ENCODE measurements at regions not wholly inside any gene's neighbourhood (a gene's known extent, or its start where the extent isn't known, plus 50 kb on each side); places are given as distances from the start of the nearest gene placed in this dataset.
A peak's percentile ranks its signal among the peaks of the same experiment; 100 is the strongest.

- Histone ChIP-seq H3K27ac (no peak overlapping the region), H3K9me3 (no peaks in the 10 kb centered on the region), H3K4me3 (no peak overlapping the region), H3K36me3 (no peaks in the 10 kb centered on the region), H3K4me1 (peaks cover 0 to 21% (median 5%) of the 10 kb centered on the region in 9 donors), H3K27me3 (no peaks in the 10 kb centered on the region)
- intact Hi-C loops (cut with DNase I) = no loop called here
- 84 to 98% methylated on average over 10 of the region's 10 CpGs for WGBS, 2 donors
- no peak for DNase-seq
- no peak for ATAC-seq
- TF ChIP-seq CTCF (IDR thresholded peaks at IDR 0.05) = no peak
Measured at GRCh38 chr5:56321236-56321881, 88.2 kb upstream of the ANKRD55 start.

- Histone ChIP-seq H3K36me3 (no peaks in the 10 kb centered on the region), H3K4me3 (no peak overlapping the region), H3K9me3 (no peaks in the 10 kb centered on the region), H3K27me3 (no peaks in the 10 kb centered on the region), H3K4me1 (peaks cover 0 to 21% (median 5%) of the 10 kb centered on the region in 9 donors), H3K27ac (peak overlapping the region in 3 of 10 donors; percentile 69 to 83 (median 70))
- no peak for TF ChIP-seq CTCF (IDR thresholded peaks at IDR 0.05)
- no peak for DNase-seq
- no peak for ATAC-seq
- intact Hi-C loops (cut with DNase I) = no loop called here
- 98% methylated on average over 3 of the region's 3 CpGs for WGBS, 2 donors
Measured at GRCh38 chr5:56320686-56321085, 87.6 kb upstream of the ANKRD55 start.

GRCh38 chr5:56319526-56320181 lies 86.5 kb upstream of the ANKRD55 start:
- no peaks in the 10 kb centered on the region for H3K27me3 ChIP-seq
- DNase-seq (peak; percentile 27 to 59), ATAC-seq (peak; percentile 66 to 84 (median 74))
- no peak for TF ChIP-seq CTCF (IDR thresholded peaks at IDR 0.05)
- WGBS, 2 donors = 59 to 70% methylated on average over 19 of the region's 19 CpGs
- H3K9me3 ChIP-seq = no peaks in the 10 kb centered on the region
- H3K36me3 ChIP-seq = no peaks in the 10 kb centered on the region
- intact Hi-C loops (cut with DNase I) = no loop called here
- peak overlapping the region in 9 of 10 donors; percentile 3 to 83 (median 68) for H3K27ac ChIP-seq
- H3K4me3 ChIP-seq = peak overlapping the region in 1 of 10 donors; percentile 20
- peaks cover 0 to 21% (median 5%) of the 10 kb centered on the region in 9 donors for H3K4me1 ChIP-seq

GRCh38 chr5:56317923-56318561 lies 84.9 kb upstream of the ANKRD55 start:
- Histone ChIP-seq H3K4me1 (peaks cover 0 to 18% (median 5%) of the 10 kb centered on the region in 9 donors), H3K4me3 (no peak overlapping the region), H3K36me3 (no peaks in the 10 kb centered on the region), H3K27me3 (no peaks in the 10 kb centered on the region), H3K27ac (peak overlapping the region in 1 of 10 donors; percentile 67), H3K9me3 (no peaks in the 10 kb centered on the region)
- DNase-seq (no peak), ATAC-seq (no peak)
- intact Hi-C loops (cut with DNase I) = no loop called here
- 95 to 97% methylated on average over 7 of the region's 7 CpGs for WGBS, 2 donors
- no peak for TF ChIP-seq CTCF (IDR thresholded peaks at IDR 0.05)

Measured in heart right ventricle (tissue), 16 donors.